Hepatic stellate cell (primary cell): ENCODE measurements at regions not wholly inside any gene's neighbourhood (a gene's known extent, or its start where the extent isn't known, plus 50 kb on each side); places are given as distances from the start of the nearest gene placed in this dataset.
"Not testable (repeated sequence)": the region's sequence is repeated elsewhere in the genome, so short reads cannot be mapped to it uniquely, and the experiment has no call there.

Source experiments
- DNase-seq: peaks from one replicate; pipeline ENCODE4 v3.0.0; 2011; ENCODE audit warnings: low spot score

DNA sequence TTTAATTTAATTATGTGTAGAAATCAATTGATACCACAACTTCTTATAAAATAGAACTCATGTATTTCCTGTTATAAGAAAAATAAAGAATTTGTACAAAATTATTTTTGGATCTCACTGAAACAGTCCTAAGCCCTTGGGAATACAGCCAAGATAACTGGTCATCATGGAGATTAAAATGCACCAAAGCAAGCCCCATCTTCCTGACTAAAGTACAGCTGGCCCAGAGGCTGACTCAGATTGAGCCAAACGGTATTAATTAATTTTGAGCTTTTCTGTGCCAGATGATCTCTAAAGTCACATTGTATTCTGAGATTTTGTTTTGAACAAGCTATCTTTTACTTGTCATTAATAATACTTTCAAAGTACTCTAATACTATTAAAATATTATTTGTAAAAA, 978.5 kb downstream of the TBC1D32 start:
- peak; percentile 11 for DNase-seq

- no peak for DNase-seq
These were observed 979.7 kb downstream of the TBC1D32 start for GRCh38 chr6:120354452-120355098.

- no peak for DNase-seq
These were observed 981.8 kb downstream of the TBC1D32 start for GRCh38 chr6:120352491-120352890.

- DNase-seq, result no peak
These were observed 985.4 kb downstream of the TBC1D32 start for GRCh38 chr6:120348926-120349325.

DNA sequence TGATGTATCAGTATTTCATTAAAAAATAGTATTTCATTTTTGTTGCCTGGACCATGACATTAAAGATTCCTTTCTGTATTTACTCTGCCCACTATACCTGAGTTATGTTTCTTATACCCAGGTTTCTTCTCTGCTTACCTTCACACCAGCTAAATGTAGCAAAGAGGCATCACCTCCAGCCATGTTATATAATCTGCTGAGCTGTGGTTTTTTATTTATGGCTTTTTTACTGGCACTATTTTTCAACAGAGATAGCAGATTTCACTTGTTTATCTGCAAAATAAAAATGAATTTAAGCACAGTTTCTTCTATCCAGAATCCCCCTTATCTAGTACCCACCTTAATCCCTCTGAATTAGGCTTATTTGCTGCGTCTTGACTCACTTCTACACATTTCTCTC, 979.0 kb upstream of the MAN1A1 start:
- DNase-seq, result no peak

DNA sequence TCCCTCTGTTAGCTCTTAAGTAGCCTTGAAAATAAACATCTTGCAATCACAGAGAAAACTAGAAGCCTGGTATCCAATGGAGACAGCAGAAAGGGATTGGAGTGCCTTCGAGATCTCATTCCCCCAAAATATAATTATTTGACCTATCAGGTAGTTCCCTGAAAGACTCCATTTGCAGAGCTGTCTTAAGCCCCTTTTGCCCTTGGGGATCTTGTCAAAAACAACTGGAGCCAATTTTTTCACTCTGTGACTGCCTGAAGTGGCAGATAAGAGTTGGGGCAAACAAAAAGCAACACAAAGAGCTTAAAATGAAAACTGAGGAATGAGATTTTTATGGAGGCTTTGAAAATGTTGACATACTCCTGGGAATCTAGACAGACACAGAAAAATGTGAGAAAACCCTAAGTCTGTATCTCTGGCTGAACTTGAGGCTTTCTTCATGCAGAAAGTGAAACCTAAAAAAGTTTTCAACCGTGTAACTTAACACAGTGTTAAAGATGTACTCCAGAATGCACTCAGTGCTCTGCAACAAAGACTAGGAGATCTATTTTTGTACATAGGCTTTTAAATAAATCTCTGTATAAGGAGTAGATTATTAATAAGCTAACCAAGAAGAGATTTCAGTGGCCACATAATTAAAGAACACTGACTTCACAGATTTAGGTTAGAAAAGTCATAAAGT, 971.1 kb upstream of the MAN1A1 start:
- DNase-seq, result no peak

GRCh38 chr6:120304223-120304622, 954.7 kb upstream of the MAN1A1 start:
- DNase-seq, result no peak

GRCh38 chr6:120303527-120303926, 954.0 kb upstream of the MAN1A1 start:
- DNase-seq, result no peak

DNA sequence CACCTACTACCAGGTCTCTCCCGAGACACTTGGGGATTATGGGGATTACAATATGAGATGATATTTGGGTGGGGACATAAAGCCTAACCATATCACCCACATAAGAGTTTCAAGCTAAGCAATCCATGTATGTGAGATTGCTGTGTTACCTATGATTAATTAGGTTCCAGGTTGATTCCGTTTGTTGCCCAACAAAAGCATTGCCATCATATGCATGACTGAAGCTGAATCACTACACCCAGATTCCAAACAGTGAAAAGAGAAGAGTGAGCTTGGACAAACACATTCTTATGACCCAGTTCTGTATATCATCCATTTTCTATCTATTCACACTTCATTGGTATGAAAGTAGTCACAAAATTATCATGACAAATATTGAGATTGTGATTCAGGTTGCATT, 952.5 kb upstream of the MAN1A1 start:
- DNase-seq, result no peak

DNA sequence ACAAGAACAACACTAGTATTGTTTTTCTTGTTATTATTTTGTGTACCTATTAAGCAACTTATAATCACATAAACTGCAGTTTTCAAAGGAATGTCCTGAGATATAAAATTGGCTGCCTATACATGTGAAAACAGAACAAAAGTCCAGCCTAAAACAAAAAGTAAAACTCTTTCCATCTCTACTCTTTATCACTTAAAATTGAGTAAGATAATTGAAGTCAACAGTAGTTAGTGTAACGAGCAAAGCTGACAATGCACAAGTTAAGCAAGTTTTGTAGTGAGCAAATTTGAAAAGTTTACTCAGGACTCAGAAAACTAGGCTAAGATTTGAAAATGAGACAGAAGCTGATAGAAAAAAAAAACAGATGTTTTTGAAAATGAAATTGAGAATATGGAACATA, 941.4 kb upstream of the MAN1A1 start:
- no peak for DNase-seq

- DNase-seq, result no peak
These were observed 932.4 kb upstream of the MAN1A1 start for GRCh38 chr6:120282005-120282404.

DNA sequence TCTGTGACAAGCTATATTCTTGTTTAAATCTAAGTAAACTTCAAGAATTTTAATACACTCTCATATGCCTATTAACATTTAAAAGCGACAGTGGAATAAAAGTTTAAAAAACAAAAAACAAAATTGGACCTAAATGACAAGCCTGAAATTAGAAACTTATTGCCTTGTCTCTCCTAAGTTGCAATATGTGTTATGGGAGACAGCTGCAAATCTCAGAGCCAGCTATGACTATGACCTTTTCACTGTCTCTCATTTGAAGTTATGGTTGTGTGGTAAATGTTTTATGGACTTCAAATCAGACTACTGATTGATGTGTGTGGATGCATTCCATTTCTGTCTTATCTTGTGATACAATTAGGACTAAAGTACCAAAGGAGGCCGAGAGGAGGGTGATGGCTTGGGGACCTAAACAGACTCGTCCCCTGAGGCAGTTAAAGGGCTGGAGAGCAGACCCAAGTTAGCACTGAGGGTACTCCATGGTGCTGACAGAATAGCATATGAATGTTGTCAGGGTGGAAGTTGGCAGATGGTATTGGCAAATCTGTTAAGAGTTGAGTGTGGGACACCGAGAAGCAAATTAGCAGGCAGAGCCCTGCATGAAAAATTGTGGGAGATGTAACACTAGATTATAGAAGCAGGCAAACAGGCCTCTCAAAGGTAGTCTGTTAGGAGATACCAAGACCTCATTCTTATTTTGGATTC, 930.1 kb upstream of the MAN1A1 start:
- no peak for DNase-seq

DNA sequence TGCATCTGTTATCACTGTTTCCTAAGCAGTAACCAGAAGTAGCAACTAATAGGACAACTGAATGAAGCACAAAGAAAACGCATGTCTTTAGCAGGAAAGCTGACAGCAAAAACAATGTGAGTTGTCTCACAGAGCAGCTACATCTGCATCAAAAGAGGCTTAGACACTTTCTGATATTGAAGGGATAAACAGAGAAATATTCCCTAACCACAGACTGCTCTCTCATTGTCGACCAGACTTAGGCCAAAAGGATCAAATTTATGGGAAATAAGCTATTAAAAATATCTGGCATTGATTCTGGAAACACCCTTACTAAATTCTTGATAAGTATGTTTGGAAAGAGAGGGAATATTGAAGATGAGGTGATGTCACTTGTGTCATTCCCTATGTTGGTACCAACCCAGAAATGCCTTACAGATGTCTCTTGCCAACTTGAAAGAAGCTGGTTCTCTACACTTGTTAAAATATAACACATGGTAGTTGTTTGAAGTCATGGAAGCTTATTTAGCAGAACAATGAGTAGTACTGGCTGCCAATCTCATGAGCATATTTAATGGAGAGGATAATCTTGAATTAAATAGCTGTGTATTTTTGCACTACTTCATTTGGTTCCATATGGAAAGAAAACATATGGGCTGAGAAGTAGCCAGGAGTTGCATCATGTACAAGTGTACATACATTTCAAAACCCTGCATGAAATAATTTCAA, 929.3 kb upstream of the MAN1A1 start:
- no peak for DNase-seq

GRCh38 chr6:120274547-120274946, 925.0 kb upstream of the MAN1A1 start:
- no peak for DNase-seq

GRCh38 chr6:120273411-120273810, 923.9 kb upstream of the MAN1A1 start:
- DNase-seq, result no peak

- DNase-seq, result no peak
These were observed 922.5 kb upstream of the MAN1A1 start for GRCh38 chr6:120272038-120272437.

DNA sequence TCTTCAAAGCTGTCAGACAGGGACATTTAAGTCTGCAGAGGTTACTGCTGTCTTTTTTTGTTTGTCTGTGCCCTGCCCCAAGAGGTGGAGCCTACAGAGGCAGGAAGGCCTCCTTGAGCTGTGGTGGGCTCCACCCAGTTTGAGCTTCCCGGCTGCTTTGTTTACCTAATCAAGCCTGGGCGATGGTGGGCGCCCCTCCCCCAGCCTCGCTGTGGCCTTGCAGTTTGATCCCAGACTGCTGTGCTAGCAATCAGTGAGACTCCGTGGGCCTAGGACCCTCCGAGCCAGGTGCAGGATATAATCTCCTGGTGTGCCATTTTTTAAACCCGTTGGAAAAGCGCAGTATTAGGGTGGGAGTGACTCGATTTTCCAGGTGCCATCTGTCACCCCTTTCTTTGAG, 918.7 kb upstream of the MAN1A1 start:
- not testable (repeated sequence) for DNase-seq

- no peak for DNase-seq
These were observed 912.8 kb upstream of the MAN1A1 start for GRCh38 chr6:120262354-120262753.

- DNase-seq, result no peak
These were observed 911.1 kb upstream of the MAN1A1 start for GRCh38 chr6:120260636-120261035.

DNA sequence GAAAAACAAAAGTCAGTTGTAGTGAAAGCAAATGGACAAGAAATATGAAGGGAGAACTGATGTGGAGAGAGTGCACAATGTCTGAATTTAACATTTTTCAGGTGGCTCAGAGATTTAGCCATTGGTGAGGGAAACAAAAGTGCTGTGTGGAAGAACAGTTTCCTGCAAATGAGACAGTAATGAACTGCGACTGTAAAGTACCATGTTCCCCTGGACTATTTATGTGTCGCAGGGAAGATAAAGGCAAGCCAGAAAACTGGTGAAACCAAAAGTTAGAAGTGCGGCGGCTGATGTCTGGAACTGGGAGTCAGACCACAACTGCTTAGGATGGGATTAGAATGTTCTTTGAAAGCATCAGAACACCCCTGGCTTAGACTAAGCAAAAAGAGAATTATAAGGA, 905.1 kb upstream of the MAN1A1 start:
- DNase-seq, result no peak

DNA sequence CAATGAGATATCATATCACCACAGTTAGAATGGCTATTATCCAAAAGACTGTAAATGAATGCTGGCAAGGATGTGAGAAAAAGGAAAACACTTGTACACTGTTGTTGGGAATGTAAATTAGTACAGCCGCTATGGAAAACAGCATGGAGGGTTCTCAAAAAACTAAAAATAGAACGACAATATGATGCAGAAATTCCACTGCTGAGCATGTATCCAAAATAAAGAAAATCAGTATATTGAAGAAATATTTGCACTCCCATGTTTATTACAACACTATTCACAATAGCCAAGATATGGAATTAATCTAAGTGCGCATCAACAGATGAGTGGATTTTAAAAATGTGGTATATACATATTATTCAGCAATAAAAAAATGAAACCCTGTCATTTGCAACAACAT, 898.9 kb upstream of the MAN1A1 start:
- DNase-seq, result no peak

DNA sequence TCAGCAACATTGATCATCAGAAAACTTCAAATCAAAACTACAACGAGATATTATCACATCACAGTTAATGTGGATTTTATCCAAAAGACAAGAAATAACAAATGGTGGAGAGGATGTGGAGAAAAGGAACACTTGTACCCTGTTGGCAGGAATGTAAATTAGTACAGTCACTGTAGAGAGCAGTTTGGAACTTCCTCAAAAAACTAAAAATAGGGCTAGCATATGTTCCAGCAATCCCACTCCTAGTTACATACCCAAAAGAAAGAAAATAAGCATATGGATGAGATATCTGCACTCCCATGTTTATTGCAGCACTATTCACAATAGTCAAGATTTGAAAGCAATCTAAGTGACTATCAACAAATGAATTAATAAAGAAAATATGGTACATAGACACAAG, 887.7 kb upstream of the MAN1A1 start:
- DNase-seq, result no peak

- no peak for DNase-seq
These were observed 880.4 kb upstream of the MAN1A1 start for GRCh38 chr6:120230008-120230407.
